ENCODE measurements at regions not wholly inside any gene's neighbourhood (a gene's known extent, or its start where the extent isn't known, plus 50 kb on each side); places are given as distances from the start of the nearest gene placed in this dataset.

DNA sequence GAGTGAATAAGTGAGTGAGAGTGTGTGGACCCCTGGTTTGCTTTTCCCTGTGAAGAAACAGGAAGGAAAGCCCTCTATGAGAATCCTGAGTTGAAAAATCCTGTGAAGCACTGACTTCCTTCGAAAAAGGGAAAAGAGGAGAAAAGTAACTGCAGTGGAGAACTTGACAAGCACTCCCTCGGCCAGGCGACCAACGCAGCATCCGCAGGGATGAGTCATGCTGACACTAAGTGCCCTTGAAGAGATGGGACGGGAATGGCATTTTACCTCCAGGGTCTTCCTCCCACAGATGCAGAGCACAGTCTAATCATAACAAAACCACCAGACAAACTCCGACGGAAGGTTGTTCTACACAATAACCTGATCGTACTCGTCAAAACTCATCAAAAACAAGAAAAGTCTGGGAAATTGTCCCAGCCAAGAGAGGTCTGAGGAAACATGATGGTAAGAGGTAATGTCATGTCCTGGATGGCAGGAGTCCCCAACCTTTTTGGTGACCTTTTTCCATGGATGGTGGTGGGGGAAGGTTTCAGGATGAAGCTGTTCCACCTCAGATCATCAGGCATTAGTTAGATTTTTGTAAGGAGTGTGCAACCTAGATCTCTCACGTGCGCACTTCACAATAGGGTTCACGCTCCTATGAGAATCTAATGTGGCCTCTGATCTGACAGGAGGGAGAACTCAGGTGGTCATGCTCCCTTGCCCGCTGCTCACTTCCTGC, 132.2 kb upstream of the B3GAT1 start:
- TF ChIP-seq, protein P1, sequence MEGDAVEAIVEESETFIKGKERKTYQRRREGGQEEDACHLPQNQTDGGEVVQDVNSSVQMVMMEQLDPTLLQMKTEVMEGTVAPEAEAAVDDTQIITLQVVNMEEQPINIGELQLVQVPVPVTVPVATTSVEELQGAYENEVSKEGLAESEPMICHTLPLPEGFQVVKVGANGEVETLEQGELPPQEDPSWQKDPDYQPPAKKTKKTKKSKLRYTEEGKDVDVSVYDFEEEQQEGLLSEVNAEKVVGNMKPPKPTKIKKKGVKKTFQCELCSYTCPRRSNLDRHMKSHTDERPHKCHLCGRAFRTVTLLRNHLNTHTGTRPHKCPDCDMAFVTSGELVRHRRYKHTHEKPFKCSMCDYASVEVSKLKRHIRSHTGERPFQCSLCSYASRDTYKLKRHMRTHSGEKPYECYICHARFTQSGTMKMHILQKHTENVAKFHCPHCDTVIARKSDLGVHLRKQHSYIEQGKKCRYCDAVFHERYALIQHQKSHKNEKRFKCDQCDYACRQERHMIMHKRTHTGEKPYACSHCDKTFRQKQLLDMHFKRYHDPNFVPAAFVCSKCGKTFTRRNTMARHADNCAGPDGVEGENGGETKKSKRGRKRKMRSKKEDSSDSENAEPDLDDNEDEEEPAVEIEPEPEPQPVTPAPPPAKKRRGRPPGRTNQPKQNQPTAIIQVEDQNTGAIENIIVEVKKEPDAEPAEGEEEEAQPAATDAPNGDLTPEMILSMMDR (IDR thresholded peaks at IDR 0.05): no peak
- TF ChIP-seq EZH2 (IDR thresholded peaks at IDR 0.05): no peak
